IMR-90 (cell line): ENCODE measurements at regions not wholly inside any gene's neighbourhood (a gene's known extent, or its start where the extent isn't known, plus 50 kb on each side); places are given as distances from the start of the nearest gene placed in this dataset.

Source experiments
- ATAC-seq: fragments of 200-7000 bp; cut with Tn5 transposase; 2 replicates; pipeline ENCODE4 v1.9.1; 2020; ENCODE audit warnings: low read depth, mild to moderate bottlenecking, moderate library complexity
- BruUV-seq: library from RNA; stranded (reverse); fragments of 400-500 nt; replicated peaks from 2 replicates; lab custom pipeline; 2021; lab: Mats Ljungman, UMichigan
- CTCF ChIA-PET: fragments of 300-600 bp; formaldehyde crosslinking; extraction: SDS; loops from one replicate; lab custom pipeline; 2021; ENCODE audit warnings: antibody characterized with exemption; lab: Yijun Ruan, JAX
- POLR2A ChIA-PET: fragments of 300-600 bp; sonication (Branson Sonifier 250); formaldehyde crosslinking; loops from one replicate; lab custom pipeline; 2022; ENCODE audit warnings: antibody characterized with exemption; ENCODE audit not compliant: unreplicated experiment; lab: Charles Lee
- DNase-seq: peaks from one replicate; pipeline ENCODE4 v3.0.0; 2013
- H2AFZ ChIP-seq: replicated peaks from 2 replicates; pipeline ENCODE3; 2013; ENCODE audit warnings: low read length, mild to moderate bottlenecking; ENCODE audit not compliant: poor library complexity
- H2AK5ac ChIP-seq: 2 replicates; pipeline ENCODE4 v1.6.1; 2013; ENCODE audit warnings: low read depth, low read length, inconsistent platforms
- H2AK9ac ChIP-seq: replicated peaks from 2 replicates; pipeline ENCODE3; 2013; ENCODE audit warnings: mild to moderate bottlenecking, low read depth, low read length, moderate library complexity; ENCODE audit not compliant: poor library complexity
- H2BK120ac ChIP-seq: 2 replicates; pipeline ENCODE4 v1.6.1; 2013; ENCODE audit warnings: low read depth, low read length, inconsistent platforms
- H2BK15ac ChIP-seq: 3 replicates; pipeline ENCODE4 v1.6.1; 2013; ENCODE audit warnings: low read depth, low read length, inconsistent platforms
- H2BK20ac ChIP-seq: 2 replicates; pipeline ENCODE4 v1.6.1; 2013; ENCODE audit warnings: low read depth, mild to moderate bottlenecking, inconsistent platforms, low read length, moderate library complexity
- H2BK5ac ChIP-seq: 2 replicates; pipeline ENCODE4 v1.6.1; 2013; ENCODE audit warnings: mild to moderate bottlenecking, low read depth, low read length, inconsistent platforms; ENCODE audit not compliant: poor library complexity, severe bottlenecking
- H3K14ac ChIP-seq: replicated peaks from 2 replicates; pipeline ENCODE4 v1.6.1; 2013; ENCODE audit warnings: low read depth, low read length, inconsistent platforms
- H3K18ac ChIP-seq: 2 replicates; pipeline ENCODE4 v1.6.1; 2013; ENCODE audit warnings: low read depth, low read length, control low read depth
- H3K23ac ChIP-seq: 2 replicates; pipeline ENCODE4 v1.6.1; 2013; ENCODE audit warnings: low read depth, low read length, inconsistent platforms
- H3K27ac ChIP-seq: 2 replicates; pipeline ENCODE4 v1.5.1; 2013; ENCODE audit warnings: mild to moderate bottlenecking, control low read depth, low read length; ENCODE audit not compliant: insufficient read depth
- H3K27me3 ChIP-seq: 2 replicates; pipeline ENCODE4 v1.6.1; 2013; ENCODE audit warnings: low read length; ENCODE audit not compliant: control insufficient read depth, insufficient read depth
- H3K36me3 ChIP-seq: 2 replicates; pipeline ENCODE4 v1.6.1; 2013; ENCODE audit warnings: low read length, mixed read lengths; ENCODE audit not compliant: control insufficient read depth, insufficient read depth
- H3K4ac ChIP-seq: 2 replicates; pipeline ENCODE4 v1.6.1; 2013; ENCODE audit warnings: low read depth, low read length, inconsistent platforms
- H3K4me1 ChIP-seq: 2 replicates; pipeline ENCODE4 v1.6.1; 2013; ENCODE audit warnings: low read length, mixed read lengths; ENCODE audit not compliant: control insufficient read depth, insufficient read depth
- H3K4me2 ChIP-seq: 2 replicates; pipeline ENCODE4 v1.6.1; 2013; ENCODE audit warnings: low read depth, mild to moderate bottlenecking, control low read depth, low read length, moderate library complexity
- H3K4me3 ChIP-seq: 2 replicates; pipeline ENCODE4 v1.5.1; 2013; ENCODE audit warnings: low read depth, mild to moderate bottlenecking, control low read depth, low read length, moderate library complexity; ENCODE audit not compliant: insufficient read depth
- H3K56ac ChIP-seq: 2 replicates; pipeline ENCODE4 v1.6.1; 2013; ENCODE audit warnings: low read length, inconsistent platforms; ENCODE audit not compliant: insufficient read depth; ENCODE audit errors: extremely low read depth
- H3K79me1 ChIP-seq, 2 experiments: 2 replicates each; pipeline ENCODE4 v1.6.1; 2013; ENCODE audit warnings: low read length in 2 of 2, inconsistent platforms in 1 of 2, low read depth in 1 of 2
- H3K9ac ChIP-seq: 2 replicates; pipeline ENCODE4 v1.6.1; 2013; ENCODE audit warnings: low read depth, low read length, control low read depth
- H3K9me1 ChIP-seq: 2 replicates; pipeline ENCODE4 v1.6.1; 2013; ENCODE audit warnings: low read length, inconsistent platforms; ENCODE audit not compliant: insufficient read depth
- H3K9me3 ChIP-seq: 2 replicates; pipeline ENCODE4 v1.6.1; 2013; ENCODE audit warnings: low read length; ENCODE audit not compliant: control insufficient read depth, insufficient read depth
- H4K20me1 ChIP-seq: 2 replicates; pipeline ENCODE4 v1.6.1; 2013; ENCODE audit warnings: low read length, inconsistent platforms; ENCODE audit not compliant: insufficient read depth
- H4K5ac ChIP-seq: 2 replicates; pipeline ENCODE4 v1.6.1; 2013; ENCODE audit warnings: mild to moderate bottlenecking, low read depth, low read length, control low read depth
- H4K8ac ChIP-seq, 2 experiments: 2 replicates each; pipeline ENCODE4 v1.6.1; 2013; ENCODE audit warnings: low read depth in 2 of 2, low read length in 2 of 2, control low read depth in 1 of 2, inconsistent platforms in 1 of 2
- H4K91ac ChIP-seq: 2 replicates; pipeline ENCODE4 v1.6.1; 2013; ENCODE audit warnings: low read depth, low read length, inconsistent platforms; ENCODE audit not compliant: insufficient read depth
- CEBPB ChIP-seq: IDR thresholded peaks from 2 replicates; pipeline ENCODE4 v1.6.1; 2012; ENCODE audit warnings: low read depth, low read length, improper control_type of control experiment
- CTCF ChIP-seq: conservative IDR thresholded peaks from 2 replicates; pipeline ENCODE4 v1.5.1; 2012; ENCODE audit warnings: mild to moderate bottlenecking, low read depth, low read length, improper control_type of control experiment
- WGBS, 2 experiments: methylation state at CpG; one replicate each; pipeline versions ENCODE4 v1.1.5 to v1.1.7; 2013; ENCODE audit warnings: missing lambda C conversion rate in 2 of 2; ENCODE audit not compliant: insufficient read length in 1 of 2; ENCODE audit errors: extremely low coverage in 2 of 2; 5-methylcytosine and 5-hydroxymethylcytosine counted together
- dilution Hi-C: fragments of 300-500 bp; cut with HindIII; formaldehyde crosslinking; loops from one replicate; pipeline ENCODE4 v1.14.3; 2018; ENCODE audit warnings: low sequenced_read_pairs; ENCODE audit not compliant: unreplicated experiment
- in situ Hi-C: fragments of 300-500 bp; cut with MboI; formaldehyde crosslinking; loops from 3 replicates; pipeline ENCODE4 v1.14.3; 2019; ENCODE audit warnings: low sequenced_read_pairs, inconsistent platforms, mixed read lengths
- intact Hi-C: fragments of 100-400 bp; cut with micrococcal nuclease; formaldehyde crosslinking; loops from 2 replicates; pipeline ENCODE4 v1.10.0; 2022
- TF ChIP-seq, protein P1 (sequence below): fragments of 150-350 bp; IDR thresholded peaks from 2 replicates; pipeline ENCODE4 v1.6.1; 2017; ENCODE audit warnings: mild to moderate bottlenecking, antibody characterized with exemption, low read length, low read depth

- Histone ChIP-seq H3K9me3 (peaks cover 31% of the 10 kb centered on the region), H2BK20ac (no peak overlapping the region), H3K23ac (no peak overlapping the region), H3K4me3 (no peak overlapping the region), H3K9ac (no peak overlapping the region), H3K4ac (no peak overlapping the region), H4K91ac (no peak overlapping the region), H3K4me1 (no peaks in the 10 kb centered on the region), H2BK5ac (no peak overlapping the region), H3K9me1 (no peaks in the 10 kb centered on the region), H3K36me3 (peaks cover 12% of the 10 kb centered on the region), H2BK15ac (no peak overlapping the region), H2BK120ac (no peak overlapping the region), H3K18ac (no peak overlapping the region), H3K14ac (no peak overlapping the region), H4K8ac (no peak overlapping the region), H2AK9ac (no peak overlapping the region), H3K56ac (no peak overlapping the region), H3K4me2 (no peak overlapping the region), H2AFZ (no peak overlapping the region), H4K20me1 (no peaks in the 10 kb centered on the region), H4K5ac (no peak overlapping the region), H2AK5ac (no peak overlapping the region), H3K27me3 (no peaks in the 10 kb centered on the region), H3K27ac (no peak overlapping the region), H3K79me1 (0 out of 4 replicates have a peak, but pooled peaks cover 0 to 1% of the 10 kb centered on the region in 2 experiments)
- in situ Hi-C loops: no loop called here
- no TSS peak for BruUV-seq
- WGBS, 2 experiments: 80% methylated on average over 1 of the region's 7 CpGs; no CpG with 5 or more reads in 1 of the 2 experiments
- ChIA-PET CTCF (no interaction called here), POLR2A (no interaction called here)
- intact Hi-C loops: no loop called here
- no peak for ATAC-seq
- DNase-seq: no peak
- peak; percentile 11; the same call in 1 of the 2 replicates for TF ChIP-seq CTCF
- no peak for TF ChIP-seq CEBPB
- TF ChIP-seq, protein P1, sequence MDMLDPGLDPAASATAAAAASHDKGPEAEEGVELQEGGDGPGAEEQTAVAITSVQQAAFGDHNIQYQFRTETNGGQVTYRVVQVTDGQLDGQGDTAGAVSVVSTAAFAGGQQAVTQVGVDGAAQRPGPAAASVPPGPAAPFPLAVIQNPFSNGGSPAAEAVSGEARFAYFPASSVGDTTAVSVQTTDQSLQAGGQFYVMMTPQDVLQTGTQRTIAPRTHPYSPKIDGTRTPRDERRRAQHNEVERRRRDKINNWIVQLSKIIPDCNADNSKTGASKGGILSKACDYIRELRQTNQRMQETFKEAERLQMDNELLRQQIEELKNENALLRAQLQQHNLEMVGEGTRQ: no peak
- dilution Hi-C loops: no loop called here
Observed at GRCh38 chr19:27774827-27775226, 1438.1 kb downstream of the UQCRFS1 start.
